Activated CD8-positive, alpha-beta T cell treated with anti-CD3 and anti-CD28 coated beads for 36 hours (primary cell): ENCODE measurements at regions not wholly inside any gene's neighbourhood (a gene's known extent, or its start where the extent isn't known, plus 50 kb on each side); places are given as distances from the start of the nearest gene placed in this dataset.
"Not testable (repeated sequence)": the region's sequence is repeated elsewhere in the genome, so short reads cannot be mapped to it uniquely, and the experiment has no call there.

Source experiments
- ATAC-seq: fragments of 200-7000 bp; cut with Tn5 transposase; one replicate; pipeline ENCODE4 v1.10.0; 2021; ENCODE audit warnings: mild to moderate bottlenecking, moderate library complexity
- CTCF ChIA-PET: fragments of 350-600 bp; sonication (Branson Sonifier 250); formaldehyde crosslinking; loops from one replicate; lab custom pipeline; 2021; ENCODE audit warnings: antibody characterized with exemption; lab: Charles Lee
- POLR2A ChIA-PET: fragments of 350-600 bp; sonication (Branson Sonifier 250); formaldehyde crosslinking; loops from one replicate; lab custom pipeline; 2021; ENCODE audit warnings: antibody characterized with exemption; lab: Charles Lee
- DNase-seq: peaks from one replicate; pipeline ENCODE4 v3.0.0-alpha.2; 2020
- H3K27ac Mint-ChIP-seq: one replicate; pipeline ENCODE4 v1.8.0; 2021; ENCODE audit warnings: mild to moderate bottlenecking, mixed read lengths
- H3K27me3 Mint-ChIP-seq: one replicate; pipeline ENCODE4 v1.8.0; 2021; ENCODE audit warnings: mixed read lengths
- H3K36me3 Mint-ChIP-seq: one replicate; pipeline ENCODE4 v1.8.0; 2021; ENCODE audit warnings: low read depth, mixed read lengths
- H3K4me1 Mint-ChIP-seq: one replicate; pipeline ENCODE4 v1.8.0; 2021; ENCODE audit warnings: low read depth, mixed read lengths
- H3K4me3 Mint-ChIP-seq: one replicate; pipeline ENCODE4 v1.8.0; 2021; ENCODE audit warnings: mild to moderate bottlenecking, moderate library complexity, mixed read lengths
- H3K9me3 Mint-ChIP-seq: one replicate; pipeline ENCODE4 v1.8.0; 2021; ENCODE audit warnings: mixed read lengths
- CTCF ChIP-seq: fragments of 200-600 bp; IDR thresholded peaks from one replicate; pipeline ENCODE4 v1.8.0; 2022; ENCODE audit warnings: antibody characterized with exemption, mild to moderate bottlenecking
- intact Hi-C: fragments of 100-400 bp; cut with micrococcal nuclease; formaldehyde crosslinking; loops from one replicate; pipeline ENCODE4 v1.10.0; 2022

DNA sequence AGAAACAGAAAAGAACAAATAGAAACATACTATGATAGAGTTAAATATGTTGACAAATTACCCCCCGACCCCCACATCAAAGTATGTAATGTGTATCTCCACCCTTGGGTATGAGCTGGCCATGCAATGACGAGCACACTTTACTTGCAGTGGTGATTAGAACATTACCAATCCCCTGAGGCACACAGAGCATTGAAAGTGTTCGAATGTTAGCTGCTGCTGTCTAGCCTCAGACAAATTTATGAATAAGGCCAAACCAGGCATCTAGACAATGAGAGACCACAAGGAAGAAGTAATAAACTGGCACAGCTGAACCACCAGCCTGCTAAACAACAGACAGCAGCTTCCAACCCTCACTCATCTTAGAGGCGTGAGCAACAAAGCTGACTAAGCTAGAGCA, 380.5 kb downstream of the DSEL start:
- H3K9me3 Mint-ChIP-seq = no peaks in the 10 kb centered on the region
- no peak overlapping the region for H3K27ac Mint-ChIP-seq
- CTCF ChIA-PET = no interaction called here
- H3K4me1 Mint-ChIP-seq = no peaks in the 10 kb centered on the region
- no peak for ATAC-seq
- DNase-seq = no peak
- no peaks in the 10 kb centered on the region for H3K36me3 Mint-ChIP-seq
- TF ChIP-seq CTCF = no peak
- intact Hi-C loops = no loop called here
- H3K27me3 Mint-ChIP-seq = no peaks in the 10 kb centered on the region
- no peak overlapping the region for H3K4me3 Mint-ChIP-seq
- POLR2A ChIA-PET = interaction anchor here (0.8 kb wide), 1 partner anchor 9 kb away, joined by 3 read pairs; no protein-coding TSS in a partner anchor

- CTCF ChIA-PET = no interaction called here
- no peak for DNase-seq
- no peaks in the 10 kb centered on the region for H3K27me3 Mint-ChIP-seq
- POLR2A ChIA-PET = no interaction called here
- H3K27ac Mint-ChIP-seq = no peak overlapping the region
- no peak for TF ChIP-seq CTCF
- no peak overlapping the region for H3K4me3 Mint-ChIP-seq
- H3K4me1 Mint-ChIP-seq = no peaks in the 10 kb centered on the region
- intact Hi-C loops = no loop called here
- no peaks in the 10 kb centered on the region for H3K9me3 Mint-ChIP-seq
- H3K36me3 Mint-ChIP-seq = no peaks in the 10 kb centered on the region
- ATAC-seq = no peak
Observed at GRCh38 chr18:67134911-67135310, 381.6 kb downstream of the DSEL start.

GRCh38 chr18:67133669-67134068, 382.9 kb downstream of the DSEL start:
- intact Hi-C loops = no loop called here
- CTCF ChIA-PET = no interaction called here
- POLR2A ChIA-PET = no interaction called here
- Mint-ChIP-seq H3K4me1 (no peaks in the 10 kb centered on the region), H3K27ac (no peak overlapping the region), H3K9me3 (no peaks in the 10 kb centered on the region), H3K4me3 (no peak overlapping the region), H3K27me3 (no peaks in the 10 kb centered on the region), H3K36me3 (no peaks in the 10 kb centered on the region)
- no peak for DNase-seq
- ATAC-seq = no peak
- TF ChIP-seq CTCF = no peak

- Mint-ChIP-seq H3K4me1 (no peaks in the 10 kb centered on the region), H3K4me3 (no peak overlapping the region), H3K36me3 (no peaks in the 10 kb centered on the region), H3K27ac (no peak overlapping the region), H3K9me3 (no peaks in the 10 kb centered on the region), H3K27me3 (no peaks in the 10 kb centered on the region)
- CTCF ChIA-PET = no interaction called here
- intact Hi-C loops = no loop called here
- ATAC-seq (no peak), DNase-seq (no peak)
- TF ChIP-seq CTCF = no peak
- POLR2A ChIA-PET = no interaction called here
Observed at GRCh38 chr18:67132919-67133318, 383.6 kb downstream of the DSEL start.

DNA sequence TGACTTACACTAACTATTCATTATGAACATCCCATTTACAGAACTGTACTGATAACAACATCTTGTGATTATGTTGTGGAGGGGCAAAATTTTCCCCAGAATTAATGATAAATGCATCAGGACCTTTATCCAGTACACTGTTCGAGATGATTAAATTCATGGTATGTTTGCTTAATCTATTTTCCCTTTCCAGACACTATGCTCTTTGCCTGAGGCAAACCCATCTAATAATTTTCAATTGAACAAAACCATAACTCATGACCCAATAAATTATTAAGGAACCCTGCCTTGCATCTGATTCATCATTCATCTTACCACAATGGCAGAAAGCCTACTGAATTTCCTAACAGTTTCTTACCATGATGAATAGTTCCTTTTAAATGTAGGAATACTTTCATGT, 385.0 kb downstream of the DSEL start:
- Mint-ChIP-seq H3K36me3 (no peaks in the 10 kb centered on the region), H3K4me3 (no peak overlapping the region), H3K27ac (no peak overlapping the region), H3K4me1 (no peaks in the 10 kb centered on the region), H3K9me3 (no peaks in the 10 kb centered on the region), H3K27me3 (no peaks in the 10 kb centered on the region)
- intact Hi-C loops = no loop called here
- ChIA-PET CTCF (no interaction called here), POLR2A (no interaction called here)
- DNase-seq (no peak), ATAC-seq (no peak)
- no peak for TF ChIP-seq CTCF

DNA sequence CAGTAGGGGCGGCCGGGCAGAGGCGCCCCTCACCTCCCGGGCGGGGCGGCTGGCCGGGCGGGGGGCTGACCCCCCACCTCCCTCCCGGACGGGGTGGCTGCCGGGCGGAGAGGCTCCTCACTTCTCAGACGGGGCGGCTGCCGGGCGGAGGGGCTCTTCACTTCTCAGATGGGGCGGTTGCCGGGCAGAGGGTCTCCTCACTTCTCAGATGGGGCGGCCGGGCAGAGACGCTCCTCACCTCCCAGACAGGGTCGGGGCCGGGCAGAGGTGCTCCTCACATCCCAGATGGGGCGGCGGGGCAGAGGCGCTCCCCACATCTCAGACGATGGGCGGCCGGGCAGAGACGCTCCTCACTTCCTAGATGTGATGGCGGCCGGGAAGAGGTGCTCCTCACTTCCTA, 389.8 kb downstream of the DSEL start:
- H3K27ac Mint-ChIP-seq, CTCF ChIA-PET, DNase-seq, ATAC-seq, intact Hi-C loops, H3K27me3 Mint-ChIP-seq, H3K4me3 Mint-ChIP-seq, H3K36me3 Mint-ChIP-seq, H3K9me3 Mint-ChIP-seq, POLR2A ChIA-PET, H3K4me1 Mint-ChIP-seq: not testable (repeated sequence)
